Bronchial epithelial cell (primary cell): ENCODE measurements at regions not wholly inside any gene's neighbourhood (a gene's known extent, or its start where the extent isn't known, plus 50 kb on each side); places are given as distances from the start of the nearest gene placed in this dataset.

Experiments used
- DNase-seq: peaks from one replicate; pipeline ENCODE4 v3.0.0-alpha.2; 2010; ENCODE audit warnings: low read depth
- FAIRE-seq: peaks from 2 replicates; lab custom pipeline; 2011; peaks lifted over from hg19 to GRCh38; lab: Jason Lieb, UNC
- H3K27me3 ChIP-seq: 2 replicates; pipeline ENCODE4 v1.5.1; 2011; ENCODE audit warnings: low read length; ENCODE audit not compliant: control insufficient read depth, insufficient read depth
- H3K36me3 ChIP-seq: 2 replicates; pipeline ENCODE4 v1.5.1; 2011; ENCODE audit warnings: low read length; ENCODE audit not compliant: control insufficient read depth, insufficient read depth
- H3K4me3 ChIP-seq: 2 replicates; pipeline ENCODE4 v1.5.1; 2011; ENCODE audit warnings: mild to moderate bottlenecking, low read depth, low read length, control low read depth
- TF ChIP-seq, protein P1 (sequence below): IDR thresholded peaks from 2 replicates; pipeline ENCODE4 v1.5.1; 2011; ENCODE audit warnings: mild to moderate bottlenecking, moderate library complexity, low read length, control low read depth, inconsistent platforms; ENCODE audit not compliant: insufficient read depth, severe bottlenecking

- DNase-seq (peak; percentile 66), FAIRE-seq (no peak)
- TF ChIP-seq, protein P1, sequence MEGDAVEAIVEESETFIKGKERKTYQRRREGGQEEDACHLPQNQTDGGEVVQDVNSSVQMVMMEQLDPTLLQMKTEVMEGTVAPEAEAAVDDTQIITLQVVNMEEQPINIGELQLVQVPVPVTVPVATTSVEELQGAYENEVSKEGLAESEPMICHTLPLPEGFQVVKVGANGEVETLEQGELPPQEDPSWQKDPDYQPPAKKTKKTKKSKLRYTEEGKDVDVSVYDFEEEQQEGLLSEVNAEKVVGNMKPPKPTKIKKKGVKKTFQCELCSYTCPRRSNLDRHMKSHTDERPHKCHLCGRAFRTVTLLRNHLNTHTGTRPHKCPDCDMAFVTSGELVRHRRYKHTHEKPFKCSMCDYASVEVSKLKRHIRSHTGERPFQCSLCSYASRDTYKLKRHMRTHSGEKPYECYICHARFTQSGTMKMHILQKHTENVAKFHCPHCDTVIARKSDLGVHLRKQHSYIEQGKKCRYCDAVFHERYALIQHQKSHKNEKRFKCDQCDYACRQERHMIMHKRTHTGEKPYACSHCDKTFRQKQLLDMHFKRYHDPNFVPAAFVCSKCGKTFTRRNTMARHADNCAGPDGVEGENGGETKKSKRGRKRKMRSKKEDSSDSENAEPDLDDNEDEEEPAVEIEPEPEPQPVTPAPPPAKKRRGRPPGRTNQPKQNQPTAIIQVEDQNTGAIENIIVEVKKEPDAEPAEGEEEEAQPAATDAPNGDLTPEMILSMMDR: no peak
- Histone ChIP-seq H3K36me3 (no peaks in the 10 kb centered on the region), H3K4me3 (no peak overlapping the region), H3K27me3 (no peaks in the 10 kb centered on the region)
These were observed 88.1 kb downstream of the THNSL2 start for GRCh38 chr2:88258208-88258607.

DNA sequence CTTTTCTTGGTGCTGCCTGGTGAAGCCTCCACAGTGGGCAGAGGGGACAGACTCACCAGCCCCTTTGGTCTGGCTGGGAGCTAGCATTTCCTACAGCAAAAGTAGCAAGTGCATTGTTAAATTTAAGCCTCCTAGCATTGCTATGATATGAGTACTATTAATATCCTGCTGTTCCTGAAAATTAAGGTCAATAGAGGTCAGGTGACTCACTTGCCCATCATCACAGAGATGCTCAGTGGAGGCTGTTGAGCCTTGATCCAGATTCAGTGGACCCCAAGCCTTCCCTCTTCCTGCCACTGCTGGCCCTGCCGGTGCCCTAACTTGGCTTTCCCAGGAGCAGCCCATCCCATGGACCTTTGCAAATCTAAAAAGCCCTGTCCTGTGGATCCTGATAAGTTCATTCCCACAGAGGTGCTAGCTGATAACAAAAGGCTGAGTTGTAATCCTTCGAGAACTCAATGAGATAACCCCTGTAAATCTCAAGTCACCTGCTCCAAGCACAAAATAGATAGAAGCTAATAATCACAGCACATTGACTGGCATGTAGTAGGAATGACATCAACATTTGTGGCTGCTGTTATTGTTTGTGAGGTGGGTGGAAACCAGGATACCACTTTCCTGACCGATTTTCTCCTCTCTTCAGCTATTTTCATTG is 84.4 kb downstream of the THNSL2 start:
- Histone ChIP-seq H3K27me3 (no peaks in the 10 kb centered on the region), H3K4me3 (no peak overlapping the region), H3K36me3 (no peaks in the 10 kb centered on the region)
- TF ChIP-seq, protein P1: no peak
- FAIRE-seq: no peak
- no peak for DNase-seq

DNA sequence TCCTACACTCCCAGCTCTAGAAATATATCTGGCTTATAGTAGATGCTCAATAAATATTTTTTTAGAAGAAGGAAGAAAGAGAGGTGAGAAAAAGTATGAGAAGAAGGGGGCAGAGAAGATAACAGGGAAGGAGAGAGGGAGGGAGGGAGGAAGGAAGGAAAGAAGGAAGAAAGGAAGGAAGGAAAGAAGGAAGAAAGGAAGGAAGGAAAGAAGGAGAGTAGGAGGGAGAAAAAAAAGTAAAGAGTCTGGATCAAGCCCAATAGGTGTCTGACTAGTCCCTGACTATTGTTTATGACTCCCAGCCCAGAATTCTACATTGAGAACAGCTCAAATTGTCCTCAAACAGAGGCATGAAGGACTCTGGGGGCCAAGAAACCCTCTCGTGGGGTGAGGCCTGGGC is 83.9 kb downstream of the THNSL2 start:
- Histone ChIP-seq H3K27me3 (no peaks in the 10 kb centered on the region), H3K4me3 (no peak overlapping the region), H3K36me3 (no peaks in the 10 kb centered on the region)
- FAIRE-seq (no peak), DNase-seq (no peak)
- TF ChIP-seq, protein P1: no peak

- Histone ChIP-seq H3K27me3 (no peaks in the 10 kb centered on the region), H3K36me3 (no peaks in the 10 kb centered on the region), H3K4me3 (no peak overlapping the region)
- FAIRE-seq (peak; percentile 7), DNase-seq (no peak)
- TF ChIP-seq, protein P1: no peak
These were observed 83.2 kb downstream of the THNSL2 start for GRCh38 chr2:88253375-88253774.

- no peaks in the 10 kb centered on the region for H3K27me3 ChIP-seq
These were observed 82.5 kb downstream of the THNSL2 start for GRCh38 chr2:88252646-88253045.

More at GRCh38 chr2:88252646-88253045, 82.5 kb downstream of the THNSL2 start:
- Histone ChIP-seq H3K36me3 (no peaks in the 10 kb centered on the region), H3K4me3 (no peak overlapping the region)
- DNase-seq (no peak), FAIRE-seq (no peak)
- TF ChIP-seq, protein P1: no peak
